Prostate gland (tissue), 2 donors: ENCODE measurements at regions not wholly inside any gene's neighbourhood (a gene's known extent, or its start where the extent isn't known, plus 50 kb on each side); places are given as distances from the start of the nearest gene placed in this dataset.

Experiments
- DNase-seq: peaks from one replicate; pipeline ENCODE4 v3.0.0-alpha.2; 2019; ENCODE audit warnings: low spot score
- H3K27ac ChIP-seq, 2 donors: fragments of 200-600 bp; sonication (generic); 2 replicates each; pipeline ENCODE4 v1.5.1; 2017 to 2019
- H3K27me3 ChIP-seq: fragments of 200-600 bp; sonication (generic); replicated peaks from 2 replicates; pipeline ENCODE4 v1.5.1; 2019; ENCODE audit not compliant: insufficient read depth
- H3K36me3 ChIP-seq, 2 donors: fragments of 200-600 bp; sonication (generic); 1 replicate in 1 of 2; 2 replicates in 1 of 2; pipeline versions ENCODE4 v1.5.1 to v1.8.1; 2017 to 2019
- H3K4me1 ChIP-seq: fragments of 200-600 bp; sonication (generic); replicated peaks from 2 replicates; pipeline ENCODE4 v1.5.1; 2019
- H3K4me3 ChIP-seq, 2 donors: fragments of 200-600 bp; sonication (generic); 2 replicates each; pipeline ENCODE4 v1.5.1; 2017 to 2019
- H3K9me3 ChIP-seq: fragments of 200-600 bp; sonication (generic); 2 replicates; pipeline ENCODE4 v1.5.1; 2017
- CTCF ChIP-seq, 4 experiments: fragments of 200-600 bp in 2 of 4; fragments of 450-650 bp in 2 of 4; sonication (generic) in 2 of 4; IDR thresholded peaks; 1 replicate in 3 of 4; 2 replicates in 1 of 4; pipeline ENCODE4 v1.5.1; 2016 to 2019; ENCODE audit warnings: antibody characterized with exemption in 4 of 4, mild to moderate bottlenecking in 2 of 4, moderate library complexity in 2 of 4
- POLR2A ChIP-seq: fragments of 450-650 bp; IDR thresholded peaks from one replicate; pipeline ENCODE4 v1.6.1; 2016; ENCODE audit warnings: antibody characterized with exemption, mild to moderate bottlenecking
- POLR2AphosphoS5 ChIP-seq: sonication (generic); formaldehyde crosslinking; IDR thresholded peaks from one replicate; pipeline ENCODE4 v1.6.1; 2017; ENCODE audit warnings: antibody characterized with exemption
- WGBS: methylation state at CpG from one replicate; pipeline ENCODE4 v1.1.5; 2018; 5-methylcytosine and 5-hydroxymethylcytosine counted together
- intact Hi-C: fragments of 100-400 bp; cut with DNase I; formaldehyde crosslinking; loops from one replicate; pipeline ENCODE4 v1.14.2; 2022

- intact Hi-C loops = no loop called here
- no peak overlapping the region for H3K27ac ChIP-seq
- TF ChIP-seq CTCF (IDR thresholded peaks at IDR 0.05) (no peak), POLR2A (no peak), POLR2AphosphoS5 (no peak)
- H3K27me3 ChIP-seq = no peaks in the 10 kb centered on the region
- H3K4me3 ChIP-seq = no peak overlapping the region
- H3K4me1 ChIP-seq = no peaks in the 10 kb centered on the region
- no peaks in the 10 kb centered on the region for H3K9me3 ChIP-seq
- H3K36me3 ChIP-seq = no peaks in the 10 kb centered on the region
- no peak for DNase-seq
- 66% methylated on average over 7 of the region's 7 CpGs for WGBS
Observed at GRCh38 chr7:131848033-131848432, 291.6 kb upstream of the PODXL start.

GRCh38 chr7:131845573-131846314 lies 289.3 kb upstream of the PODXL start:
- no peaks in the 10 kb centered on the region for H3K9me3 ChIP-seq
- H3K4me1 ChIP-seq = no peaks in the 10 kb centered on the region
- H3K36me3 ChIP-seq = no peaks in the 10 kb centered on the region
- intact Hi-C loops = no loop called here
- DNase-seq = no peak
- no peak for TF ChIP-seq POLR2AphosphoS5
- no peak for TF ChIP-seq CTCF (IDR thresholded peaks at IDR 0.05)
- TF ChIP-seq POLR2A = no peak
- no peak overlapping the region for H3K4me3 ChIP-seq
- H3K27me3 ChIP-seq = no peaks in the 10 kb centered on the region
- no peak overlapping the region for H3K27ac ChIP-seq
- 71% methylated on average over 8 of the region's 8 CpGs for WGBS

GRCh38 chr7:131844369-131844768 lies 287.9 kb upstream of the PODXL start:
- Histone ChIP-seq H3K27me3 (no peaks in the 10 kb centered on the region), H3K4me1 (no peaks in the 10 kb centered on the region), H3K4me3 (no peak overlapping the region), H3K36me3 (no peaks in the 10 kb centered on the region), H3K9me3 (no peaks in the 10 kb centered on the region), H3K27ac (no peak overlapping the region)
- 22% methylated on average over 3 of the region's 3 CpGs for WGBS
- TF ChIP-seq CTCF (IDR thresholded peaks at IDR 0.05) (no peak), POLR2AphosphoS5 (no peak), POLR2A (no peak)
- intact Hi-C loops = no loop called here
- DNase-seq = no peak

GRCh38 chr7:131843898-131844331 lies 287.5 kb upstream of the PODXL start:
- WGBS = 3% methylated on average over 10 of the region's 10 CpGs
- Histone ChIP-seq H3K36me3 (no peaks in the 10 kb centered on the region), H3K27ac (no peak overlapping the region), H3K27me3 (no peaks in the 10 kb centered on the region), H3K4me3 (no peak overlapping the region), H3K4me1 (no peaks in the 10 kb centered on the region), H3K9me3 (no peaks in the 10 kb centered on the region)
- DNase-seq = peak; percentile 76
- TF ChIP-seq POLR2A (no peak), CTCF (IDR thresholded peaks at IDR 0.05) (no peak), POLR2AphosphoS5 (peak; percentile 81)
- intact Hi-C loops = no loop called here
